HCT116 (cell line): ENCODE measurements at regions not wholly inside any gene's neighbourhood (a gene's known extent, or its start where the extent isn't known, plus 50 kb on each side); places are given as distances from the start of the nearest gene placed in this dataset.

Source experiments
- ATAC-seq: fragments of 200-7000 bp; cut with Tn5 transposase; 2 replicates; pipeline ENCODE4 v1.9.1; 2020; ENCODE audit warnings: mild to moderate bottlenecking, moderate library complexity
- BruUV-seq: library from RNA; stranded (reverse); fragments of 400-500 nt; replicated peaks from 2 replicates; lab custom pipeline; 2021; lab: Mats Ljungman, UMichigan
- CTCF ChIA-PET: fragments of 300-600 bp; sonication (Branson Sonifier 250); formaldehyde crosslinking; loops from one replicate; lab custom pipeline; 2021; ENCODE audit warnings: antibody characterized with exemption; lab: Charles Lee
- POLR2A ChIA-PET: fragments of 300-600, 350-600 bp; sonication (Branson Sonifier 250); formaldehyde crosslinking; loops from one replicate; lab custom pipeline; 2021; ENCODE audit warnings: antibody characterized with exemption; lab: Charles Lee
- RAD21 ChIA-PET, 2 experiments: fragments of 300-600 bp; sonication (Branson Sonifier 250); formaldehyde crosslinking; loops; one replicate each; lab custom pipeline; 2023; ENCODE audit warnings: low total read pairs in 2 of 2; ENCODE audit not compliant: uncharacterized antibody in 2 of 2, unreplicated experiment in 2 of 2, low non-redundant PET in 1 of 2; lab: Charles Lee
- DNase-seq: peaks from one replicate; pipeline ENCODE4 v3.0.0-alpha.2; 2010; ENCODE audit warnings: low read depth, low spot score
- H2AFZ ChIP-seq: fragments of 200-600 bp; shearing (Covaris generic), sonication (generic); 2 replicates; pipeline ENCODE4 v1.6.1; 2017; ENCODE audit warnings: low read depth, mixed run types, mixed read lengths, antibody characterized with exemption, low read length; ENCODE audit not compliant: poor library complexity, severe bottlenecking
- H3K27ac ChIP-seq: 2 replicates; pipeline ENCODE4 v1.5.1; 2012; ENCODE audit warnings: low read depth, low read length
- H3K27me3 ChIP-seq: fragments of 200-600 bp; sonication (generic); 2 replicates; pipeline ENCODE4 v1.6.1; 2016; ENCODE audit warnings: mixed run types, low read length, mixed read lengths; ENCODE audit not compliant: insufficient read depth
- H3K36me3 ChIP-seq, 2 experiments: fragments of 200-500 bp in 1 of 2; fragments of 200-600 bp in 1 of 2; sonication (Bioruptor generic) in 1 of 2; sonication (generic) in 1 of 2; 2 replicates each; pipeline versions ENCODE4 v1.5.1 to v1.6.1; 2014 to 2016; ENCODE audit warnings: low read length in 2 of 2, inconsistent platforms in 1 of 2, mixed read lengths in 1 of 2, mixed run types in 1 of 2; ENCODE audit not compliant: insufficient read depth in 2 of 2, control insufficient read depth in 1 of 2
- H3K4me1 ChIP-seq, 2 experiments: fragments of 200-600 bp in 1 of 2; sonication (generic) in 1 of 2; 2 replicates each; pipeline versions ENCODE4 v1.5.1 to v1.6.1; 2012 to 2017; ENCODE audit warnings: low read length in 2 of 2, inconsistent platforms in 1 of 2, mild to moderate bottlenecking in 1 of 2, mixed read lengths in 1 of 2, mixed run types in 1 of 2, moderate library complexity in 1 of 2; ENCODE audit not compliant: insufficient read depth in 2 of 2, control insufficient read depth in 1 of 2
- H3K4me2 ChIP-seq: fragments of 200-600 bp; sonication (generic); 2 replicates; pipeline ENCODE4 v1.6.1; 2017; ENCODE audit warnings: mixed run types, low read length, mixed read lengths
- H3K4me3 ChIP-seq, 2 experiments: fragments of 200-600 bp in 1 of 2; sonication (generic) in 1 of 2; replicated peaks in 1 of 2; 2 replicates each; pipeline ENCODE4 v1.5.1; 2011 to 2016; ENCODE audit warnings: low read length in 2 of 2, control low read depth in 1 of 2, low read depth in 1 of 2, mild to moderate bottlenecking in 1 of 2, mixed read lengths in 1 of 2, mixed run types in 1 of 2
- H3K79me2 ChIP-seq: fragments of 200-600 bp; sonication (generic); 2 replicates; pipeline ENCODE4 v1.6.1; 2017; ENCODE audit warnings: mild to moderate bottlenecking, mixed run types, low read length, moderate library complexity, mixed read lengths; ENCODE audit not compliant: insufficient read depth
- H3K9ac ChIP-seq: fragments of 200-600 bp; sonication (generic); 2 replicates; pipeline ENCODE4 v1.6.1; 2016; ENCODE audit warnings: low read length, mixed read lengths
- H3K9me2 ChIP-seq: fragments of 200-600 bp; sonication (generic), shearing (Covaris generic); 2 replicates; pipeline ENCODE4 v1.6.1; 2017; ENCODE audit warnings: mixed run types, mild to moderate bottlenecking, moderate library complexity; ENCODE audit not compliant: insufficient read depth
- H3K9me3 ChIP-seq, 2 experiments: fragments of 200-500 bp in 1 of 2; fragments of 200-600 bp in 1 of 2; sonication (Bioruptor generic) in 1 of 2; sonication (generic) in 1 of 2; 2 replicates each; pipeline ENCODE4 v1.6.1; 2014 to 2017; ENCODE audit warnings: low read length in 2 of 2, mixed read lengths in 2 of 2, inconsistent platforms in 1 of 2, low read depth in 1 of 2, mild to moderate bottlenecking in 1 of 2, mixed run types in 1 of 2, moderate library complexity in 1 of 2; ENCODE audit not compliant: control insufficient read depth in 1 of 2, insufficient read depth in 1 of 2
- H4K20me1 ChIP-seq: fragments of 200-600 bp; sonication (generic), shearing (Covaris generic); 2 replicates; pipeline ENCODE4 v1.6.1; 2017; ENCODE audit warnings: mixed run types, mild to moderate bottlenecking, moderate library complexity; ENCODE audit not compliant: insufficient read depth
- ATF3 ChIP-seq: IDR thresholded peaks from 2 replicates; pipeline ENCODE4 v1.6.1; 2012
- CEBPB ChIP-seq: IDR thresholded peaks from 2 replicates; pipeline ENCODE4 v1.6.1; 2012; ENCODE audit warnings: low read depth
- CTCF ChIP-seq, 3 experiments: fragments of 200-600 bp in 1 of 3; sonication (generic) in 1 of 3; IDR thresholded peaks in 2 of 3; conservative IDR thresholded peaks in 1 of 3; 2 replicates each; pipeline ENCODE4 v1.5.1; 2012 to 2017; ENCODE audit warnings: low read depth in 2 of 3, low read length in 2 of 3, antibody characterized with exemption in 1 of 3, borderline replicate concordance in 1 of 3, control low read depth in 1 of 3, mild to moderate bottlenecking in 1 of 3, mixed read lengths in 1 of 3, mixed run types in 1 of 3, moderate library complexity in 1 of 3; ENCODE audit not compliant: insufficient read depth in 1 of 3
- EGR1 ChIP-seq: IDR thresholded peaks from 2 replicates; pipeline ENCODE4 v1.6.1; 2012; ENCODE audit warnings: low read depth
- ELF1 ChIP-seq: IDR thresholded peaks from 2 replicates; pipeline ENCODE4 v1.6.1; 2012; ENCODE audit warnings: low read depth, borderline replicate concordance
- EZH2phosphoT487 ChIP-seq: fragments of 200-600 bp; IDR thresholded peaks from 2 replicates; pipeline ENCODE4 v1.6.1; 2018; ENCODE audit warnings: antibody characterized with exemption, borderline replicate concordance
- FOSL1 ChIP-seq: IDR thresholded peaks from 2 replicates; pipeline ENCODE4 v1.6.1; 2012; ENCODE audit warnings: low read depth
- POLR2A ChIP-seq: IDR thresholded peaks from 2 replicates; pipeline ENCODE4 v1.7.0; 2011; ENCODE audit warnings: borderline replicate concordance; ENCODE audit not compliant: insufficient read depth, insufficient read length; ENCODE audit errors: extremely low read depth
- REST ChIP-seq: IDR thresholded peaks from 2 replicates; pipeline ENCODE4 v1.6.1; 2012; ENCODE audit warnings: low read depth
- SIN3A ChIP-seq: IDR thresholded peaks from 2 replicates; pipeline ENCODE4 v1.6.1; 2012; ENCODE audit warnings: low read depth
- SP1 ChIP-seq: IDR thresholded peaks from 2 replicates; pipeline ENCODE4 v1.6.1; 2012; ENCODE audit warnings: low read depth
- SRF ChIP-seq: IDR thresholded peaks from 2 replicates; pipeline ENCODE4 v1.6.1; 2012; ENCODE audit warnings: low read depth
- TCF7L2 ChIP-seq: IDR thresholded peaks from 2 replicates; pipeline ENCODE4 v1.7.0; 2011; ENCODE audit warnings: borderline replicate concordance, inconsistent platforms; ENCODE audit not compliant: insufficient read depth, insufficient read length; ENCODE audit errors: extremely low read depth
- YY1 ChIP-seq: IDR thresholded peaks from 2 replicates; pipeline ENCODE4 v1.6.1; 2011; ENCODE audit warnings: low read length, low read depth, moderate library complexity, mild to moderate bottlenecking; ENCODE audit not compliant: insufficient replicate concordance; ENCODE audit errors: extremely low read depth
- intact Hi-C: fragments of 100-400 bp; cut with micrococcal nuclease; formaldehyde crosslinking; loops from 2 replicates; pipeline ENCODE4 v1.10.0; 2022
- TF ChIP-seq, protein P1 (sequence below): IDR thresholded peaks from 2 replicates; pipeline ENCODE4 v1.6.1; 2012

DNA sequence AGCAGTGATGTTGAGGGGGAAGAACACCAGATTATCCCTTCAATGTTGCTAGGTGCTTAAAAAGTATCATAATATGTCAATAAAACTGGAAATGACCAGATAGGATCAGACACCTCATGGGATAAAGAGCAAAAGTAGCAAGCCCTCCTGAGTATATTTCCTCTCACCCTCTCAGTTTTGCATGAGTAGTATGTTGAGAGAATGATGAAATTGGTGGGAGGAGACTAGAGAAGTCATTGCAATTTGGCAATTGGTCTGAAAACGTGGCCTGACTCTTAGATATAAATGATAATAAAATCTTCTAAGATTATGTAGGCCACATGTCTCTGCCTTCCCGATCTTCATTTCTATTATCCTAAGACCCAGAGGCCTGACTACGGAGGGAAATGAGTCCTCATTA lies 151.2 kb upstream of the ARRDC3 start:
- H3K27me3 ChIP-seq = no peaks in the 10 kb centered on the region
- no peak for TF ChIP-seq EGR1
- TF ChIP-seq TCF7L2 = no peak
- no peak for TF ChIP-seq CTCF (IDR thresholded peaks at IDR 0.05 in 2 of 3, conservative IDR thresholded peaks at IDR 0.05 in 1 of 3; ENCODE audit: borderline replicate concordance in 1 of 3, insufficient read depth in 1 of 3, low read depth in 2 of 3, low read length in 2 of 3)
- TF ChIP-seq REST = no peak
- no peak for TF ChIP-seq YY1
- TF ChIP-seq, protein P1, sequence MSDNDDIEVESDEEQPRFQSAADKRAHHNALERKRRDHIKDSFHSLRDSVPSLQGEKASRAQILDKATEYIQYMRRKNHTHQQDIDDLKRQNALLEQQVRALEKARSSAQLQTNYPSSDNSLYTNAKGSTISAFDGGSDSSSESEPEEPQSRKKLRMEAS = no peak
- no peak for TF ChIP-seq FOSL1
- no peak for TF ChIP-seq CEBPB
- no peak for TF ChIP-seq ELF1
- TF ChIP-seq SRF = no peak
- TF ChIP-seq POLR2A = no peak
- TF ChIP-seq SP1 = no peak
- TF ChIP-seq EZH2phosphoT487 = no peak
- TF ChIP-seq SIN3A = no peak
- no peak for TF ChIP-seq ATF3
- TF ChIP-seq, all 23 proteins: peak for 0
- CTCF ChIA-PET = no interaction called here
- Histone ChIP-seq H3K4me1 (no peaks in the 10 kb centered on the region), H3K27ac (no peak overlapping the region), H2AFZ (no peak overlapping the region), H3K4me2 (no peak overlapping the region), H4K20me1 (no peaks in the 10 kb centered on the region), H3K9ac (no peak overlapping the region), H3K79me2 (no peaks in the 10 kb centered on the region), H3K4me3 (no peak overlapping the region), H3K9me2 (no peaks in the 10 kb centered on the region), H3K36me3 (no peaks in the 10 kb centered on the region), H3K9me3 (no peaks in the 10 kb centered on the region)
- POLR2A ChIA-PET = no interaction called here
- RAD21 ChIA-PET = no interaction called here
- ATAC-seq (no peak), DNase-seq (no peak)
- intact Hi-C loops = no loop called here
- BruUV-seq = no TSS peak
